Left lung (tissue), 4 donors: ENCODE measurements at regions not wholly inside any gene's neighbourhood (a gene's known extent, or its start where the extent isn't known, plus 50 kb on each side); places are given as distances from the start of the nearest gene placed in this dataset.
A peak's percentile ranks its signal among the peaks of the same experiment; 100 is the strongest.

Experiments used
- ATAC-seq: fragments of 200-7000 bp; cut with Tn5 transposase; one replicate; pipeline ENCODE4 v1.9.1; 2020; ENCODE audit warnings: moderate library complexity
- DNase-seq, 4 donors: peaks; one replicate each; pipeline ENCODE4 v3.0.0-alpha.2; 2013 to 2020
- H3K27ac ChIP-seq, 2 donors: fragments of 200-600 bp; sonication (generic) in 1 of 2; one replicate each; pipeline versions ENCODE4 v1.5.0 to v1.8.0; 2020 to 2021
- H3K27me3 ChIP-seq, 2 donors: fragments of 200-600 bp; sonication (generic) in 1 of 2; one replicate each; pipeline versions ENCODE4 v1.5.0 to v1.8.0; 2020 to 2021
- H3K36me3 ChIP-seq, 2 donors: fragments of 200-600 bp; sonication (generic) in 1 of 2; one replicate each; pipeline versions ENCODE4 v1.5.0 to v1.8.0; 2020 to 2021
- H3K4me1 ChIP-seq, 2 donors: fragments of 200-600 bp; one replicate each; pipeline ENCODE4 v1.8.0; 2021
- H3K4me3 ChIP-seq, 2 donors: fragments of 200-600 bp; sonication (generic) in 1 of 2; one replicate each; pipeline versions ENCODE4 v1.5.0 to v1.8.0; 2020 to 2021; ENCODE audit warnings: mild to moderate bottlenecking in 1 of 2
- H3K9me3 ChIP-seq, 2 donors: fragments of 200-600 bp; sonication (generic) in 1 of 2; one replicate each; pipeline versions ENCODE4 v1.5.0 to v1.8.0; 2020 to 2021
- CTCF ChIP-seq, 2 donors: fragments of 200-600 bp; sonication (generic) in 1 of 2; IDR thresholded peaks; one replicate each; pipeline versions ENCODE4 v1.5.0 to v1.8.0; 2021; ENCODE audit warnings: antibody characterized with exemption in 2 of 2
- intact Hi-C, 2 donors: fragments of 100-400 bp; cut with DNase I; formaldehyde crosslinking; loops; one replicate each; pipeline versions ENCODE4 v1.11.2 to v1.14.2; 2022
- donor health status: DM: no; HTN: yes; CAD: no.
- donor health status: DM: no; HTN: no; CAD: no.

DNA sequence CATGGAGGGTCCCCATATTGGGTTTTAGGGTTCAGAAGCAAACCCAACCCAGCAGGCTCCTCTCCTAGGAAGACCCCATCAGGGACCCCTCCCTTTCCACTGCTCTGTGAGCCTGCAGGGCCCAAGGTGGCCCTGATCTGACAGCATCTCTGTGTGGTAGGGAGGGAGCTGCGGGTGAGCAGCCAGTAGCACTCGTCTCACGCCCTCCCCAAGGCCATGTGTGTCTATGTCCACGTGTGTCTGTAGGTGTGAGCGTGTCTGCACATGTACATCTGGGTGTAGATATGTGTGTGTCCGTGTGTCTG lies 103.5 kb upstream of the FAM20C start:
- intact Hi-C loops, result no loop called here
- TF ChIP-seq CTCF (IDR thresholded peaks at IDR 0.05), result no peak
- DNase-seq (no peak), ATAC-seq (no peak)
- Histone ChIP-seq H3K4me1 (peaks cover 17 to 27% of the 10 kb centered on the region in 2 donors), H3K27me3 (peaks cover 0 to 6% of the 10 kb centered on the region in 2 donors), H3K27ac (peak overlapping the region in 1 of 2 donors; percentile 8), H3K9me3 (no peaks in the 10 kb centered on the region), H3K4me3 (no peak overlapping the region), H3K36me3 (no peaks in the 10 kb centered on the region)

DNA sequence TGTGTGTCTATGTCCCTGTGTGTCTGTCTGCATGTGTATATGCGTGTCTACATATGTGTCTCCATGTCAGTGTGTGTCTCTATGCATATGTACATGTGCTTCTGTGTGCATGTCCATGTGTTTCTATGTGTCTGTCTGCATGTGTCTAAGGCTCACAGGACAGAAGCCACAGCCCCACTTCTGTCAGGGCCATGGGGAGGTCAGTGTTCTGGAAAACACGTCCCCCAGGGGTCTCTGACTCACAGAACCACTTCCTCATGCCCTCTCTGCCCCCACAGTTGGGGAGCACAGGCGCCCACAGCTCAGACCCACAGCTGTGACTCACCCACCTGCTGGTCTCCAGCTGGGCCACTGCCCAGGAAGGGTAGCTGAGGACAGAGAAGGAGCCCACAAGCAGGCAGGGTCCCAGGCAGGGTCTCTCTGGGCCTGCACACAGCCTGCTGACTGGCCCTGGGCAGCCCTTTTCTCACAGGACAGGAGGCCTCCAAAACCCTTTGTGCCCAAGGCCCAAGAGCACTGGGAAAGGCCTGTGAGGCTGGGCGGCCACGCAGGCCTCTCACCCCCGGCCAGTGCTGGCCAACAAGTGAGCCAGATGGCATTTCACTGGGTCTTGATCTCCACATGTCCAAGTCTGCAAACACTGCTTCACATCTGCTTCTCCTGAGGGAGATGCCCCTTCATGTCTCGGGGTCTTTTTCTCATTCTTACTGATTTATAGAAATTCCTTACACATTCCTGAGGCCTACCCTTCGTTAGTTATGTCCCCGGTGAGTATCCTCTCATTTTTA lies 102.9 kb upstream of the FAM20C start:
- peak in 1 of 4 donors; percentile 64 for DNase-seq
- peak; percentile 53 for ATAC-seq
- no peak for TF ChIP-seq CTCF (IDR thresholded peaks at IDR 0.05)
- H3K36me3 ChIP-seq, result no peaks in the 10 kb centered on the region
- H3K27ac ChIP-seq, result peak overlapping the region; percentile 19 to 55
- H3K4me1 ChIP-seq, result peaks cover 17 to 27% of the 10 kb centered on the region in 2 donors
- intact Hi-C loops, result no loop called here
- no peak overlapping the region for H3K4me3 ChIP-seq
- H3K9me3 ChIP-seq, result no peaks in the 10 kb centered on the region
- H3K27me3 ChIP-seq, result peaks cover 0 to 5% of the 10 kb centered on the region in 2 donors

GRCh38 chr7:90111-91063 lies 102.0 kb upstream of the FAM20C start:
- peak in 1 of 4 donors; percentile 51 for DNase-seq
- Histone ChIP-seq H3K27me3 (no peaks in the 10 kb centered on the region), H3K36me3 (no peaks in the 10 kb centered on the region), H3K9me3 (no peaks in the 10 kb centered on the region), H3K27ac (peak overlapping the region in 1 of 2 donors; percentile 23), H3K4me1 (peaks cover 17 to 27% of the 10 kb centered on the region in 2 donors), H3K4me3 (no peak overlapping the region)
- no peak for TF ChIP-seq CTCF (IDR thresholded peaks at IDR 0.05)
- ATAC-seq, result peak; percentile 50
- intact Hi-C loops, result no loop called here

DNA sequence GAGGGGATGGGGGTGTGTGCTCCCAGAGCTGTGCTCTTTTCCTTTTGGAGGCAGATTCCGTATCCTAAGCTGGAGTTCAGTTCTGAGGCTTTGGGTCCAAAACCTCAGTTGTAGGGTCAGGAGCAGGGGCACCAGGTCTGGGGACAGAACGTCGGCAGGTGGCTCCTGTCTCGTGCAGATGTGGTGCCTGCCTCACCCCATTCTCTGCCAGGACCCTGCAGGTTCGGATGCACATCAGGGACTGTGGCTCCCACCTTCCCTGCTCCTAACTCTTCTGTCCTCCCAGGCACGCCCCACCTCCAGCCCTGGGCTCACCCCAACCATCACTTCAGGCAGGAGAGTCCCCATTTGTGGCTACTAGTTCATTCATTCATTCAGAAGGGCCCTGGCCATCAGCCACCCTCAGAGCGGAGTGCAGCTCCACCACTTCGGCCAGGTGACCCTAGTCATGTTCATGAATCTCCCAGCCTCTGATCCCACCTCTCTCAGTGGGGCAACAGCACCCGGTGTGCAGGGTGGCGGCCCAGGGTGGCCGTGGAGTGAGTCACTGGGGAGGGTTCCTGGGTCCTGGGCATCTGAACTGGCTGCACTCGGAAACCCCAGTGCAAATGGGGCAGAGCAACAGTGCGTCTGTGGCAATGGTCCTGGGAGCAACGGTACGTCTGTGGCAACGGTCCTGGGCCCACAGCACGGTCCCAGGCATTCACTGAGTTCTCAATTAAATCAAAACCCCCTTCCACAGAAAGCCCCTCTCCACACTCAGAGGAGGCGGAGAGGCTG lies 100.8 kb upstream of the FAM20C start:
- no peak for ATAC-seq

More for the DNA sequence above, 100.8 kb upstream of the FAM20C start:
- no peaks in the 10 kb centered on the region for H3K27me3 ChIP-seq
- intact Hi-C loops, result no loop called here
- no peak overlapping the region for H3K4me3 ChIP-seq
- no peaks in the 10 kb centered on the region for H3K9me3 ChIP-seq
- H3K27ac ChIP-seq, result no peak overlapping the region
- peaks cover 17 to 27% of the 10 kb centered on the region in 2 donors for H3K4me1 ChIP-seq
- no peak for DNase-seq
- no peak for TF ChIP-seq CTCF (IDR thresholded peaks at IDR 0.05)
- no peaks in the 10 kb centered on the region for H3K36me3 ChIP-seq
